Uterus (tissue), 3 donors: ENCODE measurements at regions not wholly inside any gene's neighbourhood (a gene's known extent, or its start where the extent isn't known, plus 50 kb on each side); places are given as distances from the start of the nearest gene placed in this dataset.
"Not testable (repeated sequence)": the region's sequence is repeated elsewhere in the genome, so short reads cannot be mapped to it uniquely, and the experiment has no call there.

ENCODE experiments used
- DNase-seq, 2 donors: peaks; one replicate each; pipeline ENCODE4 v3.0.0-alpha.2; 2019 to 2020
- H3K27ac ChIP-seq, 2 donors: fragments of 200-600 bp; sonication (generic); 1 replicate in 1 of 2; 2 replicates in 1 of 2; pipeline ENCODE4 v1.5.1; 2016 to 2018
- H3K27me3 ChIP-seq, 2 donors: fragments of 200-600 bp; sonication (generic); one replicate each; pipeline ENCODE4 v1.5.1; 2018 to 2019; ENCODE audit warnings: control low read depth in 1 of 2
- H3K36me3 ChIP-seq, 2 donors: fragments of 200-600 bp; sonication (generic); one replicate each; pipeline ENCODE4 v1.5.1; 2019; ENCODE audit warnings: control low read depth in 1 of 2
- H3K4me1 ChIP-seq, 2 donors: fragments of 200-600 bp; sonication (generic); one replicate each; pipeline ENCODE4 v1.5.1; 2018 to 2019; ENCODE audit warnings: control low read depth in 1 of 2
- H3K4me3 ChIP-seq, 2 donors: fragments of 200-600 bp; sonication (generic); 1 replicate in 1 of 2; 2 replicates in 1 of 2; pipeline ENCODE4 v1.5.1; 2018 to 2019; ENCODE audit warnings: mild to moderate bottlenecking in 1 of 2
- H3K9me3 ChIP-seq, 2 donors: fragments of 200-600 bp; sonication (generic); one replicate each; pipeline ENCODE4 v1.5.1; 2019; ENCODE audit warnings: control low read depth in 1 of 2
- POLR2A ChIP-seq, 2 donors: fragments of 450-650 bp; IDR thresholded peaks; one replicate each; pipeline ENCODE4 v1.6.1; 2016; ENCODE audit warnings: antibody characterized with exemption in 2 of 2, mild to moderate bottlenecking in 1 of 2, moderate library complexity in 1 of 2
- intact Hi-C: fragments of 100-400 bp; cut with DNase I; formaldehyde crosslinking; loops from one replicate; pipeline ENCODE4 v1.15.1; 2023; ENCODE audit warnings: low total_unique reads
- TF ChIP-seq, protein P1 (sequence below), 4 experiments: fragments of 200-600 bp in 2 of 4; fragments of 450-650 bp in 2 of 4; sonication (generic) in 2 of 4; IDR thresholded peaks; one replicate each; pipeline ENCODE4 v1.5.1; 2016 to 2019; ENCODE audit warnings: antibody characterized with exemption in 4 of 4, mild to moderate bottlenecking in 2 of 4, moderate library complexity in 1 of 4
- donor health status: DM: yes; HTN: yes; CAD: no.

- Histone ChIP-seq H3K36me3 (no peaks in the 10 kb centered on the region), H3K27ac (no peak overlapping the region), H3K27me3 (no peaks in the 10 kb centered on the region), H3K9me3 (no peaks in the 10 kb centered on the region), H3K4me3 (no peak overlapping the region), H3K4me1 (no peaks in the 10 kb centered on the region)
- TF ChIP-seq, protein P1, sequence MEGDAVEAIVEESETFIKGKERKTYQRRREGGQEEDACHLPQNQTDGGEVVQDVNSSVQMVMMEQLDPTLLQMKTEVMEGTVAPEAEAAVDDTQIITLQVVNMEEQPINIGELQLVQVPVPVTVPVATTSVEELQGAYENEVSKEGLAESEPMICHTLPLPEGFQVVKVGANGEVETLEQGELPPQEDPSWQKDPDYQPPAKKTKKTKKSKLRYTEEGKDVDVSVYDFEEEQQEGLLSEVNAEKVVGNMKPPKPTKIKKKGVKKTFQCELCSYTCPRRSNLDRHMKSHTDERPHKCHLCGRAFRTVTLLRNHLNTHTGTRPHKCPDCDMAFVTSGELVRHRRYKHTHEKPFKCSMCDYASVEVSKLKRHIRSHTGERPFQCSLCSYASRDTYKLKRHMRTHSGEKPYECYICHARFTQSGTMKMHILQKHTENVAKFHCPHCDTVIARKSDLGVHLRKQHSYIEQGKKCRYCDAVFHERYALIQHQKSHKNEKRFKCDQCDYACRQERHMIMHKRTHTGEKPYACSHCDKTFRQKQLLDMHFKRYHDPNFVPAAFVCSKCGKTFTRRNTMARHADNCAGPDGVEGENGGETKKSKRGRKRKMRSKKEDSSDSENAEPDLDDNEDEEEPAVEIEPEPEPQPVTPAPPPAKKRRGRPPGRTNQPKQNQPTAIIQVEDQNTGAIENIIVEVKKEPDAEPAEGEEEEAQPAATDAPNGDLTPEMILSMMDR (IDR thresholded peaks at IDR 0.05): no peak
- TF ChIP-seq POLR2A (IDR thresholded peaks at IDR 0.05): no peak
- no peak for DNase-seq
- intact Hi-C loops: no loop called here
Observed at GRCh38 chr6:2579241-2579761, 171.4 kb downstream of the MYLK4 start.

DNA sequence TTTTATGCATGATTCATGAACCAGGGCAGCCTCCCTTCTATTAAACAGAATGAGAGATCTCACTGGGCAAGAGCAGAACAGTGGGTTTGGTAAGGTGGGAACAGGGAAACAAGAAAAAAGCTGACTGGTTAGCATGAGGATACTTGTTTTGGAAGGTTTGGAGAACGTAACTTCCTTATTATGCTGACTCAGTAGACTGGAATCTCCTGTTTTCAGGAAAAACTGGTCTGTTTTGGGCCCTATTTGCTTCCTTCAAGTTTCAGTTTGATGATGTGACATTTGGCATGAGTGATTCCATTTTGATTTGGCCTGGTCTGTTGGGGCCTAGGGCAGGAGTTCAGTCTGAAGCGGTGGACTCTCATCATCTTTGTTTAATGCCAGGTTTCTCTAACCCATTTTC lies 172.0 kb downstream of the MYLK4 start:
- DNase-seq: no peak
- Histone ChIP-seq H3K36me3 (no peaks in the 10 kb centered on the region), H3K27me3 (no peaks in the 10 kb centered on the region), H3K27ac (no peak overlapping the region), H3K9me3 (no peaks in the 10 kb centered on the region), H3K4me3 (no peak overlapping the region), H3K4me1 (no peaks in the 10 kb centered on the region)
- TF ChIP-seq POLR2A (IDR thresholded peaks at IDR 0.05): no peak
- TF ChIP-seq, protein P1 (IDR thresholded peaks at IDR 0.05): no peak
- intact Hi-C loops: no loop called here

DNA sequence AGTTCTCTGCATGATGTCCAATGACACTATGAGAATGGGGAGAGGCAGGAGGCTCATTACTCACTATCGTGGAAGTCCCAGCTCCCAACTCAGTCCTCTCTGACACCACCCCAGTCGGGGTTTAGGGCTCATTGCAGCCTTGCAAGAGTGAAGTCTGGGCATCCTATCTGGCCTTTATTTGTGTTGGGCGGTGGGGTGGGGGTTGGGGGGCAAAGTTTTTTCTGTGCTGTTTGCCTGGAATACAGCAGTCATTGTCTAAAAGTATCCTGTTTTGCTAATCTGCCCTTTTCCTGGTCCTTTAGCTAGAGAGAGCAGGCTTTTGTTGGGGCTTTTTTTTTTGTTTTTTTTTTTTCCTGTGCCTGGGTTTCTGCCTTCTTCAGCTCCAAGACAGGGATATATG lies 174.2 kb downstream of the MYLK4 start:
- DNase-seq: no peak
- no peaks in the 10 kb centered on the region for H3K36me3 ChIP-seq

GRCh38 chr6:2575236-2575635 lies 175.5 kb downstream of the MYLK4 start:
- no peaks in the 10 kb centered on the region for H3K9me3 ChIP-seq
- H3K4me1 ChIP-seq: no peaks in the 10 kb centered on the region
- no peak for DNase-seq
- intact Hi-C loops: no loop called here
- no peaks in the 10 kb centered on the region for H3K27me3 ChIP-seq
- H3K4me3 ChIP-seq: no peak overlapping the region
- no peak for TF ChIP-seq POLR2A (IDR thresholded peaks at IDR 0.05)
- TF ChIP-seq, protein P1 (IDR thresholded peaks at IDR 0.05): no peak
- no peaks in the 10 kb centered on the region for H3K36me3 ChIP-seq
- H3K27ac ChIP-seq: no peak overlapping the region

More for the DNA sequence above, 174.2 kb downstream of the MYLK4 start:
- Histone ChIP-seq H3K4me1 (no peaks in the 10 kb centered on the region), H3K4me3 (no peak overlapping the region), H3K27me3 (no peaks in the 10 kb centered on the region), H3K27ac (no peak overlapping the region), H3K9me3 (no peaks in the 10 kb centered on the region)
- intact Hi-C loops: no loop called here
- TF ChIP-seq, protein P1 (IDR thresholded peaks at IDR 0.05): no peak
- TF ChIP-seq POLR2A (IDR thresholded peaks at IDR 0.05): no peak

DNA sequence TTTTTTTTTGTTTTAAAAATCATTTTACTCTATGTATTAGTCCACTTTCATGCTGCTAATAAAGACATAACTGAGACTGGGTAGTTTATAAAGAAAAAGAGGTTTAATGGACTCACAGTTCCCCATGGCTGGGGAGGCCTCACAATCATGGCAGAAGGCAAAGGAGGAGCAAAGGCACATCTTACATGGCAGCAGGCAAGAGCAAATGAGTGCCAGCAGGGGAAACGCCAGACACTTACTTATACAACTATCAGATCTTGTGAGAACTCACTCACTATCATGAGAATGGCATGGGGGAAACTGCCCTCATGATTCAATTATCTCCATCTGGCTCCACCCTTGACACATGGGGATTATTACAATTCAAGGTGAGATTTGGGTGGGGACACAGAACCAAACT lies 181.3 kb downstream of the MYLK4 start:
- H3K27me3 ChIP-seq, H3K27ac ChIP-seq, intact Hi-C loops, DNase-seq, H3K36me3 ChIP-seq, H3K4me3 ChIP-seq, H3K4me1 ChIP-seq, H3K9me3 ChIP-seq: not testable (repeated sequence)

GRCh38 chr6:2566048-2566447 lies 184.7 kb downstream of the MYLK4 start:
- Histone ChIP-seq H3K27ac (no peak overlapping the region), H3K36me3 (no peaks in the 10 kb centered on the region), H3K4me3 (no peak overlapping the region), H3K27me3 (no peaks in the 10 kb centered on the region), H3K4me1 (no peaks in the 10 kb centered on the region), H3K9me3 (no peaks in the 10 kb centered on the region)
- intact Hi-C loops: no loop called here
- DNase-seq: no peak
- TF ChIP-seq, protein P1 (IDR thresholded peaks at IDR 0.05): no peak
- TF ChIP-seq POLR2A (IDR thresholded peaks at IDR 0.05): no peak
